ENCODE measurements at regions not wholly inside any gene's neighbourhood (a gene's known extent, or its start where the extent isn't known, plus 50 kb on each side); places are given as distances from the start of the nearest gene placed in this dataset.

- WGBS, 2 donors, result 67 to 74% methylated on average over 8 of the region's 8 CpGs
- Histone ChIP-seq H3K36me3 (no peaks in the 10 kb centered on the region), H3K27ac (no peak overlapping the region), H3K4me3 (no peak overlapping the region), H3K4me1 (no peaks in the 10 kb centered on the region), H3K9me3 (no peaks in the 10 kb centered on the region), H3K27me3 (peaks cover 0 to 3% (median 0%) of the 10 kb centered on the region in 4 donors)
- no peak for DNase-seq
- intact Hi-C loops (cut with DNase I), result no loop called here
- peak in 2 of 4 donors; percentile 38 to 54 for ATAC-seq
- no peak for FAIRE-seq
- TF ChIP-seq, protein P1, sequence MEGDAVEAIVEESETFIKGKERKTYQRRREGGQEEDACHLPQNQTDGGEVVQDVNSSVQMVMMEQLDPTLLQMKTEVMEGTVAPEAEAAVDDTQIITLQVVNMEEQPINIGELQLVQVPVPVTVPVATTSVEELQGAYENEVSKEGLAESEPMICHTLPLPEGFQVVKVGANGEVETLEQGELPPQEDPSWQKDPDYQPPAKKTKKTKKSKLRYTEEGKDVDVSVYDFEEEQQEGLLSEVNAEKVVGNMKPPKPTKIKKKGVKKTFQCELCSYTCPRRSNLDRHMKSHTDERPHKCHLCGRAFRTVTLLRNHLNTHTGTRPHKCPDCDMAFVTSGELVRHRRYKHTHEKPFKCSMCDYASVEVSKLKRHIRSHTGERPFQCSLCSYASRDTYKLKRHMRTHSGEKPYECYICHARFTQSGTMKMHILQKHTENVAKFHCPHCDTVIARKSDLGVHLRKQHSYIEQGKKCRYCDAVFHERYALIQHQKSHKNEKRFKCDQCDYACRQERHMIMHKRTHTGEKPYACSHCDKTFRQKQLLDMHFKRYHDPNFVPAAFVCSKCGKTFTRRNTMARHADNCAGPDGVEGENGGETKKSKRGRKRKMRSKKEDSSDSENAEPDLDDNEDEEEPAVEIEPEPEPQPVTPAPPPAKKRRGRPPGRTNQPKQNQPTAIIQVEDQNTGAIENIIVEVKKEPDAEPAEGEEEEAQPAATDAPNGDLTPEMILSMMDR (IDR thresholded peaks at IDR 0.05), result no peak
Measured at GRCh38 chr10:4006051-4006450, 221.0 kb upstream of the KLF6 start.

GRCh38 chr10:4004990-4005389, 220.0 kb upstream of the KLF6 start:
- Histone ChIP-seq H3K27me3 (peaks cover 0 to 3% (median 0%) of the 10 kb centered on the region in 4 donors), H3K9me3 (no peaks in the 10 kb centered on the region), H3K4me1 (no peaks in the 10 kb centered on the region), H3K36me3 (no peaks in the 10 kb centered on the region), H3K27ac (no peak overlapping the region), H3K4me3 (no peak overlapping the region)
- intact Hi-C loops (cut with DNase I), result no loop called here
- ATAC-seq (no peak), DNase-seq (no peak), FAIRE-seq (no peak)
- WGBS, 2 donors, result 72 to 82% methylated on average over 8 of the region's 8 CpGs
- TF ChIP-seq, protein P1 (IDR thresholded peaks at IDR 0.05), result no peak

GRCh38 chr10:4004144-4004543, 219.1 kb upstream of the KLF6 start:
- FAIRE-seq (no peak), ATAC-seq (no peak), DNase-seq (no peak)
- H3K27ac ChIP-seq, result no peak overlapping the region
- H3K36me3 ChIP-seq, result no peaks in the 10 kb centered on the region
- no peaks in the 10 kb centered on the region for H3K4me1 ChIP-seq
- TF ChIP-seq, protein P1 (IDR thresholded peaks at IDR 0.05), result no peak
- intact Hi-C loops (cut with DNase I), result no loop called here
- WGBS, 2 donors, result 50 to 60% methylated on average over 5 of the region's 5 CpGs
- no peaks in the 10 kb centered on the region for H3K9me3 ChIP-seq
- peaks cover 0 to 3% (median 0%) of the 10 kb centered on the region in 4 donors for H3K27me3 ChIP-seq
- no peak overlapping the region for H3K4me3 ChIP-seq

- Histone ChIP-seq H3K9me3 (no peaks in the 10 kb centered on the region), H3K27ac (no peak overlapping the region), H3K36me3 (no peaks in the 10 kb centered on the region), H3K4me1 (no peaks in the 10 kb centered on the region), H3K27me3 (peaks cover 0 to 3% (median 0%) of the 10 kb centered on the region in 4 donors), H3K4me3 (no peak overlapping the region)
- ATAC-seq (no peak), DNase-seq (no peak), FAIRE-seq (no peak)
- TF ChIP-seq, protein P1 (IDR thresholded peaks at IDR 0.05), result no peak
- WGBS, 2 donors, result 66 to 80% methylated on average over 7 of the region's 7 CpGs
- intact Hi-C loops (cut with DNase I), result no loop called here
Measured at GRCh38 chr10:4003348-4003973, 218.5 kb upstream of the KLF6 start.

GRCh38 chr10:4001811-4002210, 216.8 kb upstream of the KLF6 start:
- DNase-seq (no peak), FAIRE-seq (no peak), ATAC-seq (peak in 1 of 4 donors; percentile 21)
- H3K4me3 ChIP-seq, result no peak overlapping the region
- TF ChIP-seq, protein P1 (IDR thresholded peaks at IDR 0.05), result no peak
- H3K27me3 ChIP-seq, result peaks cover 0 to 1% (median 0%) of the 10 kb centered on the region in 4 donors
- 82 to 84% methylated on average over 2 of the region's 2 CpGs for WGBS, 2 donors
- no peaks in the 10 kb centered on the region for H3K4me1 ChIP-seq
- H3K36me3 ChIP-seq, result no peaks in the 10 kb centered on the region
- no peaks in the 10 kb centered on the region for H3K9me3 ChIP-seq
- H3K27ac ChIP-seq, result no peak overlapping the region
- intact Hi-C loops (cut with DNase I), result no loop called here

Measured in pancreas (tissue), 10 donors.